Stimulated activated CD8-positive, alpha-beta memory T cell treated with anti-CD3 and anti-CD28 coated beads, Interleukin-7, amount 100 ng/mL, for 24 hours (primary cell): ENCODE measurements at regions not wholly inside any gene's neighbourhood (a gene's known extent, or its start where the extent isn't known, plus 50 kb on each side); places are given as distances from the start of the nearest gene placed in this dataset.

Experiments
- DNase-seq: peaks from one replicate; pipeline ENCODE4 v3.0.0-alpha.2; 2020; ENCODE audit warnings: low read depth

DNA sequence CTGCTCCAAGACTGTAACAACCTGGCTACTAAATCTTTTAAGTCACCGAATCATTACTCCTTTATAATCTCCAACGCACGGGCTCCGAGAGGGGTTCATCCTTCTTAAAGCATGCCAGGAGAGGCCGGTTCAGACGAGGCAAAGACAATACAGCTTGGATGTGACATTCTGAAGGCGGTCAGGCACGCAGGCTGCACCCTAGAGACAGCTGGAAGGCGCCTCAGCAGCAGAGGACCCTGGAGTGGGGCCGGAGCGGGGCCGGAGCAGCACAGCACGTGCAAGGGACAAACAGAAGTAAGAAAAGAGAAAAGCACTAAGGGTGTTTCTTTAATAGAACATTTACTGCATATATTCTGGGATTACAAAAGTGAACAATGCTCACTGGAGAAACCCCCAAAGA is 97.8 kb upstream of the PPP2R2D start:
- DNase-seq, result no peak

DNA sequence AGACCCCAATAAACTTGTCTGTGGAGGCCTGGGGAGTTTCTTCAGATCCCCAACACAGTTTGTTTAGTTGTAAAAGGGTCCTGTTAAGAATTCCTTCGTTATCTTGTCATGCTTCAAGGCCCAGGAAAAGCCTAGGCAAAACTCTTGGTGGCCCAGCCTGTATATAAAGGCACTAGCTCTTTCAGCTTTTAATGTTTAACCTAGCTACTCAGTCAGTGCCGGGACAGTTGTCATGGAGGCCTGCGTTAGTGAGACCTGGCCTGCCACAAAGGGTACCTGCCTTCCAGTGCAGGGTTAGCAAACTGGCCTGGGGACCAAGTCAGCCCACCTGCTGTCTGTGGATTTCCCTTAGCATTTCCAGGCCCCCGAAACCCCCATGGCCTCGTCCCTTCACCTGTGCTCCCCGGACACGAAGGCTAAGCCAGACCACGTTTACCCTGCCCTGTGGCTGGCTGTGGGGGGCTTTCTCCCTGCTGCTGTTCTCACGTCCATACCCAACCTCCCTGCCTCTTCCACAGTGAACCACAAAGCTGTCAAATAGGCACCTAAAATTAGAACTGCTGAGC is 96.9 kb upstream of the PPP2R2D start:
- no peak for DNase-seq

DNA sequence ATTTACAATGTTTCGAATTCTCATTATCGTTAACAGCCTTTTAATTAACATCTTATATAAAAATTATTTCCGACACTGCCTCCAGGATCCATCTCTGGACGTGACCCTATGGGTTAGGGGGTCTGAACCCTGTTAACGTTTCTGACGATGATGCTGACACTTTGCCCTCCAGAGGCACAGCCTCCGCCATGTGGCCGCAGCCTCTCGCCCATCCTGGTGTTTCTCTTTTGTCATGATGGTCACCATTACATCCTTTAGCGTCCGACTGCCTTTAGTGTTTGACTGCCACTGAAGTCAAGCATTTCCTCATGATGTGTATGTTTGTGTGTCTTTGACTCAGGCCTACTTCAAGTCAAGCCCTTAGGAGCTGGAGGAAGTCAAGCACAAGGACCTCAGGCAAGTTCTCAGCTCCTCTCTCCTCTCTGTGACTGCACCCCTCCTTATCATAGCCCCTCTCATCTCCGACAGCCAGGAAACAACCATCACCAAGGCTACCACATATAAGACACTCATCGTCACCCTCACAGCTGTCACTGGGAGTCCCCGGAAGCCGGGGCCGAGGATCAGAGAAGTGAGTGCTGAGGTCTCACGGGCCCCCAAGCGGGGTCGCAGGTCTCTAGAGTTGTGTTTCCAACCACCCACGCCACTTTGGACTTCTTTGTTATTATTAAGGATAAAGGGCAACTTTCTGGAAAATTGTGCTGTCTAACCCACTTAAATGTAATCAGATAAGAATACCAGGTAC is 96.1 kb upstream of the PPP2R2D start:
- DNase-seq, result no peak

DNA sequence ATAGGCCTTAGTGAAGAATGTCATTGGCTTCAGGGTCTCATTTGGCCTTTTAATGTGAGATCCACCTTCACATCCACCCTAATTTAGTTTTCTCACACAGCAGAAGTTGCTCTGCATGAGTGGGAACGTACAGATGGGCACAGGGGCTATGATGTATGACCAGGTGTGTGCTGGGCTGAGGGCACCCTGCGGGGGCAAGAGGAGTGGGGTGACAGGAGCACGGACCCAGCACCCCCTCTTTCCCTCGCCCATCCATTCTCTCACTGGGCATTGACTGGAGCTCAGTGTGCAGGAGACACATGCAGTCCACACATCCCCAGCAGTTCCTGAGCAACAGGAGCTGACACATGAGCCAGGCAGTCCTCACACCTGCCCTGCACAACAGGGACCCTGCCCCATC is 95.1 kb upstream of the PPP2R2D start:
- no peak for DNase-seq

DNA sequence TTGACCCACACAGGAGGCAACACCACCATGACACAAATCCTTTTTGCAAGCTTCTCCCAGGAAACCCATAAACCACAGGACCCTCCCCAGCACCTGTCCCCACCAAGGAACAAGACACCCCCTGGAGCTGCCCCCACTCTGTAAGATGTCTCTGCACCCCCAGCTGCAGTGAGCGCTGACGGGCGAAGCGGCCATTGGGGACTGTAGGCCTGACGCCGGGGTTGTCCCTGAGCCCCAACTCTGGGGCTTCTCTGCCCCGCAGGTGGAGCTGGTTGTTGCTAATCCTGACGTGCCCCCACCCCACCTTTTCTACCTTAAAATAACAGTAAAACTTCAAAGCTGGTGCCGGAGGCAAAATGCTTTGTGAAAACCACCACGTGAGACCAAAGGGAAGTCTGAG is 94.7 kb upstream of the PPP2R2D start:
- no peak for DNase-seq

DNA sequence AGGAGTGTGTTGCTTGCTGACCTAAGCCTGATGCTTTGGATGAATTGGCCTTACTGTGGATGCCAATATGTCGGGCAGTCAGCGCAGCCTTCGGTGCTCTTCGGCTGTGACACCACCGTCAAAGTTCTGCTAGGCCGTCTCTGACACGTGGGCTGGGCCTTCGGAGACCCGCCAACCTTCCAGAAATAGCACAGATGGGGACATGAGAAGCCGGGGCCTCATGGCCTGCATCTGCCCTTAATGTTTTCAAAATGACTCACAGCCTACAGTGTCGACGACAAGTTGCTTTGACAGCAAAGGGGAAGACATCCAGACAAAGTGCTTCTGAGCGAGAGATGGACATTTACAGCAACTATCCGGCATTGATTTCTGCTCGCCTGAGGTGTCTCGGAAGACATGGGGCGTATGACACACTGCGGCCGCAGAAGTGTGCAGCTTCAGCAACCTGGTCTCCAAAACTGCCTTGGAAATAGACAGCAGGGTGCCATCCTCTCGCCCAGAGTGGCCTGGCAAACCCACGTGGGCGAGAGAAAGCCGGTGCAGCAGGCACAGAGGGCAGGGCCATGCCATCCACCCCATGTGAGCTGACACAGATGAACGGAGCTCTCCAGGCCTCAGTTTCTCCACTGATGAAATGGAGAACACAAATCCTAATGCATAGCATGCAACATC is 94.0 kb upstream of the PPP2R2D start:
- DNase-seq, result no peak

DNA sequence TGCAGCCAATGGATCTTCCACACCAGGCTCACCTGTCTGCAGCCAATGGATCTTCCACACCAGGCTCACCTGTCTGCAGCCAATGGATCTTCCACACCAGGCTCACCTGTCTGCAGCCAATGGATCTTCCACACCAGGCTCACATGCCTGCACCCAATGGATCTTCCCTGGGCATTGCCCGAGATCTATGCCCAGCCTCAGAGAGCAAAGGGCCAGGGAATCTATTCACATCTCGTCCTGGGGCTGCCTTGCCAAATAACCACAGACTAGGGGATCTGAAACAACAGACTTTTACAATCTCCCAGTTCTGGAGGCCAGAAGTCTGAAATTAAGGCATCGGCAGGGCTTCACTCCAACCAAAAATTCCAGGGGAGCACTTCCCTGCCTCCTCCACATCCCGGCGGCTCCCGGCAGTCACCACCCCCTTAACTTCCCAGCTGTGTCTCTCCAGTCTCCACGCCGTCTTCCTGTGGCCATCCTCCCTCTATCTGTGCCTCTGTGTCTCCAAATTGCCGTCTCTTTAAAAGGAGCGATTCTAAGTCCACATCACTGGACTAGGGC is 92.4 kb upstream of the PPP2R2D start:
- DNase-seq, result no peak

DNA sequence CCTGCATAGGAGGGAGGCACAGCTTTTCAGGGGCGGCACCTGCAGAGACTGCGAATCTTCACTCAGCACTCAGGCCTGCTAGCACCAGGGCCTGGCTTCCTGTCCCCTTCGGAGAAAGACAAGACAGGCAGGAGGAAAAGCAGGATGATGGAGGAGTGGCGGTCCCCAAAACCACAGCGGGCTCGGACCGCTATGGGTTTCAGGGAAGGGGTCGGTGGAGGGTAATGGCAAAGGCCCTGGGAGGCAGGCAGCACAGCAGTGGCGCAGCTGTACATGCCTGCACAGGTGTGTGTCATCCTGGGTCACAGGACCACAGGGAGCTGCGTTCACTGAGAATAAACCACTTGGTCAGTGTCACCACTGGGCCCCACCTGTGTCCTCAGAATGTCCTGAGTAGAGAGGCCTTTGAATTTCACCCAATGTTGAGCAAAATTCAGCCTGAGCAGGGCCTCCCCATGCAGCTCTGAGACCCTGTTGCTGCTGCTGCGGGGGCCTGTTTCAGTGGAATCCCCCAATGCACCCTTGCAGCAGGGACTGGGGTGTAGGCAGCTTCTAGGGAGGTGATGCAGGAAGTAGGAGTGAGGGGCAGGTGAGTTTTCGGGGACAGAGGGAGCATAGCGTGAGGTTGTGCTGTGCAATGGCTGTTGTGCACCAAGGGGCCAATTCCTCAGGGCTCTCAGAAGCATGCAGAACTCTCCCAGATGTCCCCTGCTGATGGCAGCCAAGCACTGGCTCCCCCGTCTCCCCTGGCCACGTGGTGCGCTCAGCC is 90.6 kb upstream of the PPP2R2D start:
- no peak for DNase-seq

DNA sequence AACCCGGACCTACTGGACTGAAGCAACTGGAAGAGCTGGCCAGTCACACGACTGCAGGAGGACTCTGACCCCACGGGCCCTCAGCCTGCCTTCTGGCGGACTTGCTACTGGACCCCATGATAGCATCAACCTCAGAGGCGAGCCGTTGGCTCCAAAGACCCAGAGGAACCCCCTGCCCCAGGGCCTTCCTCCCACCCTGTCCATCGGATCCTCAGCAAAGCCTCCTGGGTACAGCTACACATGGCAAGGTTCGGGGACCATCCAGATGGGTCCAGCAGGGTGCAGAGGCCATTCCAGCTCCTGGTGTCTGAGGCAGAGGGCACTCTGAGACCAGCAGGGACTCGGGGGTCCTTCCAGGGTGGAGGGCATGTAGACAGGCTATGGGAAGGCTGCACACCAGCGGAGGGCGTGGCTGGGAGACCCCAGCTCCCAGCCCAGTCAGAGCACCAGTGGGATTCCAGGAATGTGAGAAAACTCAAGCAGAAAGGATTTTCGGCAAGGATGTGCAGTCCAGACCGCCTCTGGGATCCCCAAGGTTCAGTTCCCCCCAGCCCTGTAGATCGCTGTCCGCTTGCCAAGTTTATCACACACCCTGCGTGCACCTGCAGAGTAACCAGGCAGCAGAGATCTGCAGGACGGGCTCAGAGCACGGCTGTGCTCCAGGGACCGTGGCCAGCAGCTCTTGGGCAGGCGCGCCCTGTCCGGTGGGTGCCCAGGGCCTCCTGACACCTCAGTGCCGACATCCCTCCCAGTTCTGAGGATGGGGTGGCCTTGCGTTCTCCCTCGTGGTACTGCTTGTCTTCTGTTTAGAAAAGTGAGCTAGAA is 89.8 kb upstream of the PPP2R2D start:
- no peak for DNase-seq

DNA sequence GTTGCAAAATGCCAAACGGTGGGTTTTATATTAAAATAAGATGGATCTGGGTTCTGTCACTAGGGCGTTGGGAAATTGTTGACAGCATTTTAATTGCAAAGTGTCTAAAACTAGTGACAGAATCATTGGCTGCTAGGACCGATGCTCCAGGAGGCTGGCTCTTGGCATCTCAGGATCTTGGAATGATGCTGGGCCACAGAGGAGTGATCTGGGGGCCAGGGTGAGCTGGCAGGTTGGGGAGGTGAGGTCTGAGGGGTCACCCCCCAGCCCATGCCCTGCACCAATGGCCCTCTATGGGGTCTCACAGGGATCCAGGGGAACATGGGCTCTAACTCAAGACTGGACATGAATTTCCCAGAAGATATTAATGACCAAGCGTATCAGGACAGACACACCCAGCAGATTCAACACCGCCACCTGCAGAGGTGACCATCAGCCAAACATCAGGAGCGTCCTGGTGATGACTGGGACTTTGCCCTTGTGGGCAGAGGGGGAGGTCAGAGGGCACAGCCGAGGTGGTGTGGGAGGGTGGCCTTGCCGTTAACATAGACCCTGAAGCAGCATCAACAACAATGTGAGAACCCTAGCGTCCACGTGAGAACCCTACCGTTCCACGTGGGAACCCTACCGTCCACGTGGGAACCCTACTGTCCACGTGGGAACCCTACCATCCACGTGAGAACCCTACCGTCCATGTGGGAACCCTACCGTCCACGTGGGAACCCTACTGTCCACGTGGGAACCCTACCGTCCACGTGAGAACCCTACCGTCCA is 89.0 kb upstream of the PPP2R2D start:
- no peak for DNase-seq

DNA sequence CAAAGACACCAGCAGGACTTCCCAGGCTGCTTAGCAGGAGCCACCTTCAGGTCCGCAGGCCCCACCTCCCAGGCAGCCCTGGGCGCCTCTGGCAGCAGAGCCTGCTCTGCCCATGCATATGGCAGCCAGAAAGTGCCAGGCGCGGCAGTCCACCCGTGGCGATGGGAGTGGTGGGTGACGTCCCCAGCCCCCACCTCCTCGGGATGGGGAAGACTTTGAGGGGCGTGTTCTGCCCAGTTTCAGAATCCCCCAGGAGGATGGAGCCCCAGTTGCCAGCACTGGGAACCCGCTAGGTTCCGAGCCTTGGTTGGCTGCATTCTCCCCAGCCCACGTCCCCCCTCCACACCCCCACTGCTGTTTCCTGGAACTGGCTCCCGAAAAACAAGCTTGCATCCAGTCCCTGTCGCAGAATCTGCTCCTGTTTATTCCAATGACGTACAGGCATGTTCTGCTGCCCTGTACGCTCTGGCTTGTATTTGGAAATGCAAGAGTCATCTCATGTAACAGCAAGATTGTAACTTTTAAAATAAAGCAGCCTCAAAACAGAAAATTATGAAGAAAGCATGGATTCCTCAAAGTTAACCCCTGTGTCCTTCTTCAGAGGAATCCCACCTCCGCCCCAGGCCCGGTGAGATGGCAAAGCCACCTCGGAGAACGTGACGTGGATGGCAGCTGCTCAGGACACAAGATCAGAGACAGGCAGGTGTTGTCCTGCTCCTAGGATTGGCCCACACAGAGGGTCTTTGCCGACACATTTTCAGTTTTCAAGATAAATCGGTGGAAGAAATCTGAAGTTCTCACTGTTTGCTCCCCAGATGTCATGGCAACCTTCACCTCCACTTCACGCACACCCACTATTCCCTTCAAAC is 87.8 kb upstream of the PPP2R2D start:
- no peak for DNase-seq

DNA sequence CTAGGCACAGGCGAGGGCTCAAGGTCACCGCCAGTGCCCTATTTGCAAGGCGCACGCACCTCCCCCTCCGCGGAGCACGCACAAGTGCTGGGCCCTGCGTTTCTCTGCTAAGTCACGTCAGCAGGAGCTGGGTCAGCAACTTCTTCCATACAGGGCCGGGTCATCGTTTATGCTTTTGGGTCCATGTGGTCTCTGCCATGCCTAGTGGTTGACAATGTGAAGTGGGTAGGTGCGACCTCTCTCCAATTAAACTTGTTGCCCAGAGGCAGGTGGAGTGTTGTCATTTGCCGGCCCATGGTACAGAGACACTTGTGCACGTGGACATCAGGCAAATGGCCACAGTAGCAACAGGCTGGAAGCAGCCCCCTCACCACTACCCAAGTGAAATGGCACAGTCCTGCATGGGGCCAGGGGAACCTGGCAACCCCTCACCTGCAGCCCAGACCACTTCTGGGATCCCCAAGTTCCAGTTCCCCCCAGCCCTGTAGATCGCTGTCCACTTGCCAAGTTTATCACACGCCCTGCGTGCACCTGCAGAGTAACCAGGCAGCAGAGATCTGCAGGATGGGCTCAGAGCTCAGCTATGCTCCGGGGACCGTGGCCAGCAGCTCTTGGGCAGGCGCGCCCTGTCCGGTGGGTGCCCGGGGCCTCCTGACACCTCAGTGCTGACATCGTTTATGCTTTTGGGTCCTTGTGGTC is 86.1 kb upstream of the PPP2R2D start:
- no peak for DNase-seq

DNA sequence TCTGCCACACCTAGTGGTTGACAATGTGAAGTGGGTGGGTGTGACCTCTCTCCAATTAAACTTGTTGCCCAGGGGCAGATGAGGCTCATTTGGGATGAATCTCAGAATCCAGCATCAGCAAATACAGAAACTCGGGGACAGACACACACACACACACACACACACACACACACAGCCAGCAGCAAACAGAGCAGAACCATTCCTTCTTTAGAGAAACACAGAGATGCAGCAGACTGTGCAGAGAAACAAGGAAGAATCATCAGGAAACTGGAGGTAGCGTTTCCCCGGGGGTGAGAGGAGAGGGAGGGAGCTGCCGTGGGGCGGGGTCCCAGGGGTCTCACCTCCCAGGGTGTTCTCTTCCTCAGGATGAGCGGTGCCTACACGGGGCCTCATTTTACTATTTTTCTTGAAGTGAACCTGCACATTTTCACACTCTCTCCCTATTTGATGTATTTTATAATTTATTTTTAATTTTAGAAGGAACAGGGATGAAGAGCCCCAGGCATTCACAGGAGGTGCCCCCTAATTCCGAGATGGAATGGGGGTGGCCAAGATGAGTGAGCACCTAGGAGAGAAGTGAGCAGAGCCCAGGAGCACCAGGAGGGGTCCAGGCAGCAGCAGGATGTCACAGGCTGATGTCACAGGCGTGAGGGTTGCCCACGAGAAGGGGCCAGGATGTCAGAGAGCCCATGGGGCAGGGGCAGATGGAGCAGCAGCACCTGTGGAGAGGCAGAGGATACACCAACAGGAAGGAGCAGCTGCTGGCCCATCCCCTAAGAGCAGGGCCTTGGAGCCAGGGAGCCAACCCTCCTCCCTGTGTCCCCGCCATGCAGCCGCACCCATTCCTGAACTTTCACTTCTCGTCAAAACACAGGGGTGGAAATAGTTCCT is 85.3 kb upstream of the PPP2R2D start:
- no peak for DNase-seq

DNA sequence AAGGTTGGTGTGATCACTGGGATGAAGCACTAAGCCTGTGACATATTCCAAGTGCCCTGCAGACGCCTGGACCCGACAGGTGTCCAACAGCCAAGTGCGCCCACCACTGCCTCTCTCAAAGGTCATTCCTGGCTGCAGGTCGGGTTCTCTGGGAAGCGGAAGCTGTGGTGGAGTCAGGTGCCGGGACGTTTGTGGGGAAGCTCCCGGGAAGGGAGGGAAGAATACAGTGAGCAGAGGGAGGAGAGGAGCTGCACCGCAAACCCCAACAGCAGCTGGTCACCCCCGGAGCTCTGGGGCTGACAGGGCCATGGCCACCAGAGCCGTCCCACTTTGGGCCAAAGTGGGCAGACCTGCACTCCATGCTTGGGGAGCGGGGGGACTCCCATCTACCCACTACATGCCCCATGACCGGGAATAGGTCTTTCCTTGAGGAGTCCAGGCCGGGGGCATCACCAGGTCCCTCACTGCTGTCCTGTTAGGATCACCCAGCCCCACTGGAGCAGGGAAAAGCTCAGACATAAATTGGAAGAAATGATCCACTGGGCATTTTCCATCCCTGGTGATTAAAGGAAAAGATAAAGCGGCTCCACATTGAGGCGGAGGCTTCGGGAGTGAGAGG is 84.5 kb upstream of the PPP2R2D start:
- DNase-seq, result no peak

DNA sequence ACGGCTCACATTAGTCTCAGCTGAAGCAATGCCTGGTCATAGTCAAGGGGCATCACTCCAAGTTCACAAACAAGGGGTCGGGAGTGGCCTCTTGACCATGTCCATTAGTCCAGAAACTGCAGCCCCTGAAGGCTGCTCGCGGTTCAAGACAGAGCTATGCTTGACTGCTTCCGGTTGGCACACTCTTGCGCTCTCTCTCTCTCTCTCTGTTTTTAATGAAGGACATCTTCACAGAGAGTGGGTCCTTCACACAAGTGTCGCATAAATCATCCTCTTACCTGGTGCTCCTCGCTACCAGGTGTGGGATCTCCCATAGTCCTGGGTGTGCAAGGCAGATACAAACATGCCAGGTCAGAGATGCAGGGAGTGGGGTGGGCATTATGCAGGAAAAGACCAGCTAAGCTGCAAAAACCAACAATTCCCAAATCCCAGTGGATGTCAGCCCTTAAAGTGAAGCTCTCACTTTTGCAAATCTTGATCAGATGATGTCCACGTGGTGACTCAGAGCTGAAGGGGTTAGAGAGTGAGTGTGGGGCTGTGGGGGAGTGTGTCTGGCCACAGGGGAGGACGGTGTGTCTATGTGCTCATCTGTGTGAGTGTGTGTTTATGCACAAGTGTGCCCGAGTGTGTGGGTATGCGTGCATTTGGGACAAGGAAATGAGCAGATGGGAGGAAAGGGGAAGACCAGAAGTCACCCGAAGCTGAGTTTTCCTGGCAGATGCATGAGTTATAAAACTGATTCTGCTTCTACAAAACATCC is 83.7 kb upstream of the PPP2R2D start:
- DNase-seq, result no peak

DNA sequence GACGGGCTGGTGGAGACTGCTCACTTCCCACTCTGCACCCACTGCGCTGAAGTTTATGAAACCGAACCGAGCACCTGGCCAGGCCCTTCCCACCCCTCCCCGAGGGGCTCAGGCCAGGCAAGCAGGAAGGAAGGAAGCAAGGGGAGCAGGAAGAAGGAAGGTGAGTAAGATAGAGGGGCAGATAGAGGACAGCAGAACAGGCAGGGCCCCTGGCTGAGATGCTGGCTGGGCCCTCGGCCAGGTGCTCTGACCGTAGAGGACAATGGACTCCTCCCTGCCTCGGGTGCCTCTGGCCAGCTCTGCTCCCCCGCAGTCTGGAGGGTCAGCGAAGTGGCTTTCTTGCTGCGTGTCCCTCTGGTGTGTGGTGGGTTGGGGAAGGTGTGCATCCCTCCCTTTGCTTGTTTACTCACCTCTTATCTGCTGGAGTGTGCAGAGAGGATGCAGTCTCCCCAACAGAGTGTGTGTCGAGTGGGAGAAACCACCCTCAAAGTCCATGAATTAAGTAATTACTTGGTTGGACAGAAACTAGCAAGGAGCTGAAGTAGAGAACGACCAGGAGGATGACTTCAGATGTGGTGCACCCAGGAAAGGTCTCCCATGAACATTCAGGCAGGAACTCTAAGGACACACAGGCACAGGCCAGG is 82.8 kb upstream of the PPP2R2D start:
- no peak for DNase-seq
